Anterior cingulate cortex (tissue), 58 donors: ENCODE measurements at regions not wholly inside any gene's neighbourhood (a gene's known extent, or its start where the extent isn't known, plus 50 kb on each side); places are given as distances from the start of the nearest gene placed in this dataset.
"Not testable (repeated sequence)": the region's sequence is repeated elsewhere in the genome, so short reads cannot be mapped to it uniquely, and the experiment has no call there.

Experiments used
- DNase-seq, 58 donors: peaks; one replicate each; lab custom pipeline; 2025; lab: John Stamatoyannopoulos, UW

DNA sequence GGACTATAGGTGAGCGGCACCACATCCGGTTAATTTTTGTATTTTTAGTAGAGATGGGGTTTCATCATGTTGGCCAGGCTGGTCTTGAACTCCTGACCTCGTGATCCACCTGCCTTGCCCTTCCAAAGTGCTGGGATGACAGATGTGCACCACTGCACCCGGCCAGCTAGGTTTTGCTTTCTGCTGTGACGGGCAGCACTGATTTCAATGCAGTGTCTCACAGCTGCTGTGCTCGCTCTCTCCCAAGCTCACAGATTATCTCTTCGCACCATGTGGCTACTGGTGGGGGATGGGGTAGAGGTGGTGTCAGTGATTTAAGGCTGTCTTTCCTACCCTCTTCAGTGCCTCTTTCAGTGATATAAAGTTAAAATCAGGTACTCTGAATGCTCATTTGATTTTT, 909.1 kb downstream of the TRHDE start:
- DNase-seq: no peak

DNA sequence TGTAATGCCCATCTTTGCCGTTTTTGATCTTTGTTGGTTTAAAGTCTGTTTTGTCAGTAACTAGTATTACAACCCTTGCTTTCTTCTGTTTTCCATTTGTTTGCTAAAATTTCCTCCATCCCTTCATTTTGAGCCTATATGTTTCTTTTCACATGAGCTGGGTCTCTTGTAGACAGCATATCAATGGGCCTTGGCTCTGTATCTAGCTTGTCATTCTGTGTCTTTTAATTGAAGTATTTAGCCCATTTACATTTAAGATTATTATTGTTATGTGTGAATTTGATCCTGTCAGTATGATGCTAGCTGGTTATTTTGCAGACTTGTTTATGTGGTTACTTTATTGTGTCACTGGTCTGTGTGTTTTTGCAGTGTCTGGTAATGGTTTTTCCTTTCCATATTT, 913.2 kb downstream of the TRHDE start:
- DNase-seq: no peak

DNA sequence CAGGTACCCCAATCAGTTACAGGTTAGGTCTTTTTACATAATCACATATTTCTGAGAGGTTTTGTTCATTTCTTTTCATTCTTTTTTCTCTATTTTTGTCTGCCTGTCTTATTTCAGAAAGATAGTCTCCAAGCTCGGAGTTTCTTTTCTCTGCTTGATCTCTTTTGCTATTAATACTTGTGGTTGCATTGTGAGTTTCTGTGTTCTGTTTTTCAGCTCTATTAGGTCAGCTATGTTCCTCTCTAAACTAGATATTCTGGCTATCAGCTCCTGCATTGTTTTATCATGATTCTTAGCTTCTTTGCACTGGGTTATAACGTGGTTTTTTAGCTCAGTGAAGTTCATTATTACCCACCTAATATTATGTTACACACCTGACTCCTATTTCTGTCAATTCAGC, 914.1 kb downstream of the TRHDE start:
- DNase-seq: no peak

DNA sequence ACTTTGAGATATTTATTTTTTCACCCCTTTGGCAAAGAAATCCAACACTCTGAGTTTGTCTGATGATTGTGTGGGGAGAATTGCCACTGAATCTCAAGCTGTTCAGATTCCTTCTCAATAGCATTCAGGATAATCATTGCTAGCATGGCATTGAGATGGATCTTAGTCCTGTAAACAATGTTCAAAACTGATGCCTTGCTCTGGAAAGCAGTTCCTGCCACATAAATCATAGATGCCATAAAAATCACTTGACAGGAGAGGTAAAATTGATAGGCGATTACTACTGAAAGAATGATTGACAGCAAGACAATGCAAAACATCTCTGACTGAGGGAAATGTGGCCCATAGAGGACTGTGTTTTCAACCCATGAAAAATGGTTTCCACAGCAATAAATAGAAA, 915.6 kb downstream of the TRHDE start:
- no peak for DNase-seq

DNA sequence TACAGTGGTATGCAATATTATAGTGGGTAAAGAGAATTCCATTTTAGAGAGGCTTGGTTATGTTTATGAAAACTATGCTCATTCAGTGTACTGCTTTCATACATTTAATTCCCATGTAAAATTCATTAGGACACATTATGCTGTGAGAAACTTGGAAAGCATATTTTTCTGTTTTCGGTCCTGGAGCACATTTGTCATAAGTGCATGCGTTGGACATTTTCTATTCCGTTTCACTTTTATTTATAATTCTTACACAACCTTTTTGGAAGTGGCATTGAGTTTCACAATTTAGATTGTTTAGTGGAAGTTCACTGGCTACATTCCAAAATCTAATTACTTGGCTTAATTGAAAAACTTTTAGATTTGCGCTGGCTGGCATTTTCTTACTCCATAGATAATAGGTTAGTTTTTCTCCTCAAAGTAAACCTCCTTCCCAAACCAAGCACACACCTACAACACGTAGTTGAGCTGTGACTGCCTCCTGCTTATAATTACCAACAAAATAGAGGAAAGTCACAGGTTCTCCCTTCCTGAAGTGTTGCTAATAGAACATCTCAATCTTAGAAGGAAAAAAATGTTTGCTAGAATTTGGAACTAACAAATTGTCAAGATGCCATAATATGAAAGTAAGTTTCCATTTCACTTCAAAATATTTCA, 938.5 kb downstream of the TRHDE start:
- no peak for DNase-seq

DNA sequence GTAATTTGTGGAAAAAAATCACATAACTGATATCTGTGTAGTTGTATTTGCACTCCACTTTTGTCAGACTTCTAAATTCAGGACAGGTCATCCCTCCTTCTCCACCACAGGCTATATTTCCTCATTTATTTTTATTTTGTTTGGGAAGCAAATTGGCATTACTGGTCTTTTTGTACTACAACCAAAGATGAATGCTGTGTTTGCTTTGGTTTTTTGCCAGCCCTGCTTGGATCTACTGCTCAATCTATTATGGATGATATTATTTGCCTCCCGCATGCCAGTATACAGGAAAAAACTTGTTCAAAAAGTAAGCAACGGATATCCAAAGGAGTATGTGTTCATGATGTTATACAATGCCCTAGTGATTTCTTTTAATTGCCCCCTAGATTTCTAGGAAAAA, 948.8 kb downstream of the TRHDE start:
- no peak for DNase-seq

DNA sequence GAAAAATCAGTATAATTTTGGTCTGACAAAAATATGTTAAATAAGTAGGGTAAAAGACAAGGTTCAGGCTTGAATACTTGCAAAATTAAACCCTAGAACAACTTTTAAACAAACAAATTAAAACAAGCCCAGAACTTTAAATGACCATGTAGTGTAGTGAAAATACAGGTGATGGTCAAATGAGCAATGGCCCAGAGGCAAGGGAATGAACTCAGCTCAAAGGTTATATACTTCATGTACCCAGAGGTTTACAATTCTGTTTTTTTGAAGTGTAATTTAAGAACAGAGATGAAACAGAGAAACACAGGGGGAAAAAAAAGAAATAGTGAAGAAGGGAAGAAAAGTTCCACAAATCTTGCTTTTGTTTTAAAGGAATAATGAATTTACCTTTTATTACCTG, 949.2 kb downstream of the TRHDE start:
- DNase-seq: no peak

DNA sequence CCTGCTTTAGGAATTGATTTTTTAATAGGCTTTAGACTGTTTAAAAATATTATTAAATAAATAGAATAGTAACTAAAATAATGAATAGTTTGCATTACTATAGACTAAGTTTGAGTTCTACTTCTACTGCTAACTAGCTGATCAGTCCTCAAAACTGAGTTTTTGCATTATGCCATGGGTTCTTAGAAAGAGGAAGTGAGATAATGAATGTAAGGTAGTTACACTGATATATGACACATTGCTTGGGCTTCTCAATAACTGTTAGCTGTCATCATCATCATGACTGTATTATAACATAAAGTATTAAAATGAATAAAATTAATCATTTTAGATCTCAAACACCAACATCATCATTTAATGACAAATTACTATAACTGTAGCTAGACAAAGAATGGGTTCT, 949.7 kb downstream of the TRHDE start:
- no peak for DNase-seq

DNA sequence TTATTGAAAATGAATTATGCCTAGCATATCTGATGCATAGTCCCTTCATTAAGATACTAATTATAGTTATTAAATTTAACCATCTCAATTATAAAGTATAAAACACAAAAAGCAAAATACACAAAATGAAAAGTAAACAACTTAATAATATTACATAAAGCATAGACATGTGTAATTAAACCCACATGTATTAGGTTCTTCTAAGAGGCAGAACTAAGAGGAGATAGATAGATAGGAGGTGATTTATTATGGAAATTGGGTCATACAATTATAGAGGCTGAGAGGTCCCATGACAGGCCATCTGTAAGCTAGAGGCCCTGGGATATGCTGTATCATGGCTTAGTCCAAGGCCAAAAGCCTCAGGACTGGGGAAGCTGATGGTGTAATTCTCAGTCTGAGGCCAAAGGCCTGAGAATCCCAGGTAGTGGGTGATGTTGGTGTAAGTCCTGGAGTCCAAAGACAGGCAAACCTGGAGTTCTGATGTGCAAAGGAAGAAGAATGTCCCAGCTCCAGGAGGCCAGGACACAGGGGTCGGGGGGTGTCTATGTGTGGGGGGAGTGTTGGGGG, 953.3 kb downstream of the TRHDE start:
- DNase-seq: no peak

DNA sequence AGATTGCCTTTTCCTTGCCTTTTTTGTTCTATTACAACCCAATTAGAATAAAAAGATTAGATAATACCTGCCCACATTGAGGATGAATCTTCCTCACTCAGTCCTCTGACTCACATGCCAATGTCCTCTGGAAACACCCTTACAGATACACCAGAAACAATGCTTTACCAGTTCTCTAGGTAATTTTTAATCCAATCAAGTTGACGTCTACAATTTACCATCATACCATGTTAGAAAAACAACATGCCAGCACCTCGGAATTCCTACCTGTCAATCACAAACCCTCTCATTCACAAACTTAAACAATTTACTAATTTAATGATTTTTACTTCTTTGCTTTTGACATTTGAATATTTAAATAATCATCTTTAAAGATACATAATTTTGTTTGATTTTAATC, 953.8 kb downstream of the TRHDE start:
- DNase-seq: no peak

DNA sequence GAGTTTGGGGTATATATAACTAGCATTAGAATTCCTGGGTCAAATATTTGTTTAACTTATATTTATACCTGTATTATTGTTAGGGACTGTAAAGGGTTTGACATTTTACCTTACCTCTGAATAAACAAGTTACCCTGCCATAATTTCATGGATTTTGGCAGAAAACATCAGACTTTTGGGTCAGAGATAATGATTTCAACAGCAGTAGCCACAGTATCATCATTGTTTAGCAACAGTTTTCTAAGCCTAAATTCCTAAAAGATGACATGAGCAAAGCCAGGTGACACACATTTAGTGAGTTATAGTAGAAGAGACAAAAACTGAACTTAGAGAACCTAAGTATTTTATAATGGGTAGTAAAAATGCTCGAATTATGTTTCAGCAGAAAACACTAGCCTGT, 954.4 kb downstream of the TRHDE start:
- no peak for DNase-seq

DNA sequence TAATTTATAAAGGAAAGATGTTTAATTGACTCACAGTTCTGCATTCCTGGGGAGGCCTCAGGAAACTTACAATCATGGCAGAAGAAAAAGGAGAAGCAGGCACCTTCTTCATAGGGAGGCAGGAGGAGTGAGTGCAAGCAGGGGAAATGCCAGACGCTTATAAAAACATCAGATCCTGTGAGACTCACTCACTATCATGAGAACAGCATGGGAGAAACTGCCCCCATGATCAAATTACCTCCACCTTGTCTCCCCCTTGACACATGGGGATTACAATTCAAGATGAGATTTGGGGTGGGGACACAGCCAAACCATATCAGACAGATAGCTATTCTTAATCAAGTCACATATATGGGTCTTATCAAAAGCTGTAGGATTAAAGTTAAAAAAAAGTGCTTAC, 956.7 kb downstream of the TRHDE start:
- DNase-seq: not testable (repeated sequence)

DNA sequence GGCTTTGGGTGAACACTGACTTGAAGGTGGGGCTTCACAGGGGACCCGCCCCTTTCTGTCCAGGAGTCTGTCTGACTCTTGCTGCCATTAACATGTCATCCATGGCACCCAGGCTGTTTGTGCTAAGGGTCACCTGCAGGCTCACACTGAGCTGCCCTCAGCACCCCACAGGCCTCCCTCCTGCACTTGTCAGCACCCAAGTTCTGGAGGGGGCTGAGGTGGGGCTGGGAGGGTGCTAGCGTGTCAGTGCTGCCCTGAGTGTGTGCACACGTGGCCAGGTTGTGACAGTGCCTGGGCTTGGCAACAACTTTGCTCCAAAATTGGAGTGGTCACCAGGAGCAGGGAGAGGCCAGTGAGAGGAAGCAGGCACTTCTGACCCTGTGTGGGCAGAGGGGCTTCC, 963.2 kb downstream of the TRHDE start:
- DNase-seq: no peak

DNA sequence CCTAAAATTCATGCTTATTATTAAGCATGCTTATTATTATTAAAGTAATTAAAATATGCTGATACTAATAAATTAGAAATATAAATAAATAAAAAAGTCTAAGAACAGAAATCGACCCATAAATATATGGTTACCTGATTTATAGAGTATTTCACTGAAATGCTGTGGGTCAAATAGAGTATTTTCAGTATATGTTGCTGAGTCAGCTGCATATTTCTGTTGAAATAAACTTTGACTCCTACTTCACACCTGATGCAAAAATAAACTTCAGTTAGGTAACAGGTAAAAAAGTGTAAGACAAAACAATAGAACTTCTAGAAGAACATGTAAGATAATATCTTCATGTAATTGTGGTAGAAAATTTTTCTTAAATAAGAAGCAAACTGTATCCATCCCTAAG, 967.9 kb downstream of the TRHDE start:
- DNase-seq: no peak

DNA sequence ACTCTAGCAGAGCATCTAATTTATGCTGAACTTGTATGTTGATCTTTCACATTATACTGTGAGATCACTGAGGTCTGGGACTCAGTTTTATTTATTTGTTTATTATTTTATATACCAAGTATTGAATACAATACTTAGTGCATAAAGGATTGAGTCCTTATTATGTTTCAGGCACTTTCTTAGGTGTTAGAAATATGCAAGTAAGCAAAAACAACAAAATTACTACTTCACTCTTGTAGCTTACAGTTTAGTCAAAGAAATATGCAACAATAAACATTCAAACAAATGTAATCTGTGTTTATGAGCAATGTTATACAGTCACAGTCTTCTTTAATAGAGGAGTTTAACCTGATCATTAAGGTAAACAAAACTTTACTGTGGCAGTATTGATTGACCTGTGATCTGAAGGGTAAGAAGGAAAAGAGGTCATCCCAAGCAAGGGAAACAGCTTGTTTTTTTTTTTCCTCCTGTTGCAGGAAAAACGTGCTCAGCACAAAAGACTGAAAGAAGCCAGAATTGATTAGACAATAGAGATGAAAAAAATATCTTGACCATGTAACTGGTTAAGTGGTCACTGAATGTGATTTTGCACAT, 990.7 kb downstream of the TRHDE start:
- no peak for DNase-seq

DNA sequence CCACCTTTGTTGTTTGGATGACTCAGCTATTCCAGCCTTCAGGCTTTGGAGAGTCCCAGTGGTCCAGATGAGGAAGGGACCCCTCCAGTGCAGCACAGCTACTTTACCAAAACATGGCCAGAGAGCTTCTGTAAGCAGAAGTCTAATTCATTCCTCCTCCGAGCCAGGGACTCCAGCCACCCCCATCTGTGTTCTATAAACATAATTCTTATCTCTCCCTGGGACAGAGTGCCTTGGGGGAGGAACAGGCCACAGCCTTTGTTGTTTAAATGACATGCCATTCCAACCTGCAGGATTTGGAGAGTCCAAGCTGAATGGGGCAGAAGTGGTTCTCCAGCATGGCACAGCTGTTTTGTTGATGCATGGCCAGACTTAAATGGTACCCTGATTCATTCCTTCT, 994.0 kb downstream of the TRHDE start:
- DNase-seq: no peak

DNA sequence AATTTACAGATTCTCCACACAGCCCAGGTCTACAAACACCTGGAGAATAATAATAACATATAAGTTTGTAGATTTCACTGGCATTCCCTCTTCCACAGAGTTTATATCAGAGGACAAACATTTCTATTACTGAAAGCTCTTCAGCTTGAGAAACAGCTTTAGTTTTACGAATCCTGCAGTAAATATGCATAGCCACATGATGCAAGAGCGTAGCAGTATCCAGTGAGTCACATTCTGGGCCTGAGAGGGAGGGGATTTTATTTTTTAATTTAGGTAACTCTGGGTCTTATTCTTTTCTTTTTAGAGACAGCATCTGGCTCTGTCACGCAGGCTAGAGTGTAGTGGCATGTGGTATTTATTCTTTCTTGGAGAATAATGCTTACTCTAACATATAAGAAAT, 1002.8 kb downstream of the TRHDE start:
- DNase-seq: no peak

DNA sequence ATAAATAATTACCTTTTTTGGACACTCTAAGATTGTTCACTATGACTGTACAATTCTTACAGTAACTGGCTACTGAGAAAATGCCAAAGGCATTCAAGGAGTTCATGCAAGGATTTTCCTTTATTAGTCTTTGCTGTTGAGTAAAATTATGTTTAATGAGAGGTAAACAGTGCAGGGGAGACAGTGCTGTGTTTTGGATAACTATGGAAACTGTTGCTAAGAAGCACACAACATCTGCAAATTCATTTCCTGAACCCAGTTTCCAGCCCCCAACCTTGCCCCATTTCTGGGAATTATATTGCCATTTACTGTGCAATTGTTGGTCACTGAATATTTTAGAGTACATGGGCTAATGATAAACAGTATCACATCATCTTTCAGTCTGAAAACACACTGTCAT, 1005.8 kb downstream of the TRHDE start:
- no peak for DNase-seq

DNA sequence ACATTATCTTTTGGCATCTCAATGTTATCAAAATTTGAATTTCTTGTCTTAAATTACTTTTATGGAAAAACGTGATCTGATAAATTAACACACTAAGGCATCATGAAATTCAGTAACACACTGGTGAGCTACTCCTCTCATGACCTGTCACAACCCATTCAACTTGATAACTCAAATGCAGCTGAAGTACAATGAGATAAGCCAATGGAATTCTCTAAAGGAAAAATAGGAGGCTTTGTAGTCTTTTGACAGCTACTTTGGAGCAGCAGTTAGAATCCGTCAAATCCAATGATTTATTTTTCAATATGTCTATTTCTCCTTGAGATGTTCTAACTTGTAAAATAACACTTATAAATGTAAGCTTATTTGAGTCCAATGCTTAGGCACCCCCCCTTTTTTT, 1029.4 kb downstream of the TRHDE start:
- DNase-seq: no peak

DNA sequence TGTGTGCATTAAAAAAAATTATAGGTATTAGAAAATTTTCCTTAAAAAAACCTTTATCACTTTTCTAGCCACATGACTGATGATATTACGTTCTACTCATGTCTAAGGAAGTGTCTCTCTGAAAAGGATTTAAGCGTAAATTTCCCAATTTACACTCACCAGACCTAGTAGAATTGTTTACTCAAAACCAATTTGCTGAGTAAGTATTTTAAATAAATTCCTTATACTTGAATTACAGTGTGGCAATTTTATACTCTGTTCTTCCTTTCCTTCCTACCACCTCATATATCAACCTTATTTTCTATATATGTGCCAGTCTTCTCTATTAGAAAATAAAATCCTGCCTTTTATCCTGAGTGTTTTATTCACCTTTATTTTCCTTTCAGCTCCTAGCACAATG, 1035.1 kb downstream of the TRHDE start:
- DNase-seq: no peak

DNA sequence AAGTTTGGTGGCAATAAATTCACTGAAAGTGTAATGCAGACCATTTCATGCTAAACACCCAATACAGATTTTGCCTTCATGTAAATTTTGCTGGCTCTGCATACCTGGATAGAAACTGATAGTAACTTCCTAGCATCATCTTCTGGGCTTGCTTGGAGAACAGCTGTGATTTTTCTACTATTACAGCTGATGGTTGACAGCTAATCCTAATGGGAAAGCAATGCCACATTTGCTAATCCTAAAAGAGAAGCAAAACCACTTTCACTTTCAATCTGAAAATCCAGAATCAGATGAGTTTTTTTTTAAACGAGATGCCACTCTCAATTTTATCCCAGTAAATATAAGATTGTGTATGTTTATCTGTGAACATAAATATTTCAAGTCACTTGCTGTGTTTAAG, 1035.9 kb downstream of the TRHDE start:
- DNase-seq: no peak

DNA sequence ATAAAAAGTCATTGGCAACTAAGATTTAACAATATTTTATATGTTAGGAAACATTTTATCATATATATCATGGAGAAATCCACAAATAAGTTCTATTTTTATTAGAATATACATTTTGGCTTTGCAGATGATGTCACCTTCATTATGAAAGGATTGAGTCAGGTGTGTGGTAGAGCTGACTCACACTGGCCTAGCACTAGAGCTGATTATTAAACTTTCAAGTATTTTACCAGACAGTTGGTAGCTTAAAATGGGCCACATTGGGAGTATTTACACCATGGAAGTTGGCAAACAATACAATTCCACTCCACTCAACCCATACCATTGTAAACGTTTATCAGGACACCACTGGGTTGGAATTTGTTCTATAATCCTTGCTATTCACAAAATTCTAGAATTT, 1036.6 kb downstream of the TRHDE start:
- DNase-seq: no peak

DNA sequence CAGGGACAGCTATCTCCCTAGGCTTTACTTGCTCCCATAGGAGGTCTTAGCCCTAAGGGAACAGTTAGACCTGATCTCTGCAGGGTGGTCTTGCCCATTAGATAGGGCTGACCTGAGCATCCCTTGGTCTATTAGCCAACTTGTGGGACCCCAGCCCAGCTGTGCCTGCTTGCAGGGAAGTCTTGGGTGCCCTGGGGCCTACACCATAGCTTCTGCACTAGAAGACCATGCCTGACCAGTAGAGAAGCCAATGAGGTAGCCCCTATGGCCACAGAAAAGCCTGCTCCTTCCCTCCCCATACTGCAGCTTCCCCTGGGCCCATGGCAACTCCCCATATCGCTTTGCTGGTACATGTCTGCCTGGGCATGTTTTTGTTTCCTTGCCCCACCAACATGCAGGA, 1049.1 kb downstream of the TRHDE start:
- DNase-seq: no peak
